Right lobe of liver (tissue), 4 donors: ENCODE measurements at regions not wholly inside any gene's neighbourhood (a gene's known extent, or its start where the extent isn't known, plus 50 kb on each side); places are given as distances from the start of the nearest gene placed in this dataset.

Experiments used
- POLR2A ChIP-seq: fragments of 450-650 bp; IDR thresholded peaks from one replicate; pipeline ENCODE4 v1.6.1; 2017; ENCODE audit warnings: antibody characterized with exemption, mild to moderate bottlenecking
- TF ChIP-seq, protein P1 (sequence below), 4 donors: fragments of 200-600 bp in 3 of 4; fragments of 450-650 bp in 1 of 4; IDR thresholded peaks; one replicate each; pipeline versions ENCODE4 v1.5.1 to v1.8.0; 2016 to 2022; ENCODE audit warnings: antibody characterized with exemption in 4 of 4, mild to moderate bottlenecking in 2 of 4
- donor health status: DM: no; HTN: no; CAD: no.
- donor health status: DM: no; HTN: no; CAD: no.
- donor health status: DM: no; HTN: yes; CAD: no.

DNA sequence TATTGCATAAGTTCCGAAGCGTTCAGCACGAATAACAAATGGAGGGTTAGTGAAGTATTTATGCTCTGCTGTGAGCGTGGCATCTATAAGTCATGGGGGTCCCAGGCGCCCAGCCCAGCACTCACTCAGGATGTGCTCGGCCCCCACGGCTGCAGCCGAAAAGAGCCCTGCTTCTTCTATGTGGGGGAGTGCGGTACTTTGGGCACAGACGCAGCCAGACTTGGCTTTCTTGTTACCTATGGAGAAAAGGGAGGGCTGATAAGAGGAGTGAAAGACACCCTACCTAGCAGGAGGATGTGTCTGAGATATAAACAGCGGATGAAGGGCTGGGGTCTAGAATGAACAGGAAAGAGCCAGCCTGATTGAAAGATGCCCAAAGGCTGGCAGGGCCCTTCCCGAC is 51.4 kb downstream of the MRPL36 start:
- TF ChIP-seq, protein P1, sequence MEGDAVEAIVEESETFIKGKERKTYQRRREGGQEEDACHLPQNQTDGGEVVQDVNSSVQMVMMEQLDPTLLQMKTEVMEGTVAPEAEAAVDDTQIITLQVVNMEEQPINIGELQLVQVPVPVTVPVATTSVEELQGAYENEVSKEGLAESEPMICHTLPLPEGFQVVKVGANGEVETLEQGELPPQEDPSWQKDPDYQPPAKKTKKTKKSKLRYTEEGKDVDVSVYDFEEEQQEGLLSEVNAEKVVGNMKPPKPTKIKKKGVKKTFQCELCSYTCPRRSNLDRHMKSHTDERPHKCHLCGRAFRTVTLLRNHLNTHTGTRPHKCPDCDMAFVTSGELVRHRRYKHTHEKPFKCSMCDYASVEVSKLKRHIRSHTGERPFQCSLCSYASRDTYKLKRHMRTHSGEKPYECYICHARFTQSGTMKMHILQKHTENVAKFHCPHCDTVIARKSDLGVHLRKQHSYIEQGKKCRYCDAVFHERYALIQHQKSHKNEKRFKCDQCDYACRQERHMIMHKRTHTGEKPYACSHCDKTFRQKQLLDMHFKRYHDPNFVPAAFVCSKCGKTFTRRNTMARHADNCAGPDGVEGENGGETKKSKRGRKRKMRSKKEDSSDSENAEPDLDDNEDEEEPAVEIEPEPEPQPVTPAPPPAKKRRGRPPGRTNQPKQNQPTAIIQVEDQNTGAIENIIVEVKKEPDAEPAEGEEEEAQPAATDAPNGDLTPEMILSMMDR (IDR thresholded peaks at IDR 0.05) = no peak
- no peak for TF ChIP-seq POLR2A
